HG03575 (cell line): ENCODE measurements at regions not wholly inside any gene's neighbourhood (a gene's known extent, or its start where the extent isn't known, plus 50 kb on each side); places are given as distances from the start of the nearest gene placed in this dataset.
"Not testable (repeated sequence)": the region's sequence is repeated elsewhere in the genome, so short reads cannot be mapped to it uniquely, and the experiment has no call there.

Experiments used
- ATAC-seq: cut with Tn5 transposase; IDR thresholded peaks from one replicate; pipeline ENCODE4 v1.9.1; 2021; ENCODE audit not compliant: unreplicated experiment, insufficient number of reproducible peaks, low FRiP score; ENCODE audit errors: extremely low read depth

- ATAC-seq, result no peak
Observed at GRCh38 chr12:67086116-67086515, 183.0 kb upstream of the CAND1 start.

GRCh38 chr12:67088401-67089118 is 180.6 kb upstream of the CAND1 start:
- ATAC-seq, result no peak

- ATAC-seq, result no peak
Observed at GRCh38 chr12:67091204-67091603, 178.0 kb upstream of the CAND1 start.

GRCh38 chr12:67091678-67092077 is 177.5 kb upstream of the CAND1 start:
- ATAC-seq, result no peak

- not testable (repeated sequence) for ATAC-seq
Observed at GRCh38 chr12:67092934-67093333, 176.2 kb upstream of the CAND1 start.

DNA sequence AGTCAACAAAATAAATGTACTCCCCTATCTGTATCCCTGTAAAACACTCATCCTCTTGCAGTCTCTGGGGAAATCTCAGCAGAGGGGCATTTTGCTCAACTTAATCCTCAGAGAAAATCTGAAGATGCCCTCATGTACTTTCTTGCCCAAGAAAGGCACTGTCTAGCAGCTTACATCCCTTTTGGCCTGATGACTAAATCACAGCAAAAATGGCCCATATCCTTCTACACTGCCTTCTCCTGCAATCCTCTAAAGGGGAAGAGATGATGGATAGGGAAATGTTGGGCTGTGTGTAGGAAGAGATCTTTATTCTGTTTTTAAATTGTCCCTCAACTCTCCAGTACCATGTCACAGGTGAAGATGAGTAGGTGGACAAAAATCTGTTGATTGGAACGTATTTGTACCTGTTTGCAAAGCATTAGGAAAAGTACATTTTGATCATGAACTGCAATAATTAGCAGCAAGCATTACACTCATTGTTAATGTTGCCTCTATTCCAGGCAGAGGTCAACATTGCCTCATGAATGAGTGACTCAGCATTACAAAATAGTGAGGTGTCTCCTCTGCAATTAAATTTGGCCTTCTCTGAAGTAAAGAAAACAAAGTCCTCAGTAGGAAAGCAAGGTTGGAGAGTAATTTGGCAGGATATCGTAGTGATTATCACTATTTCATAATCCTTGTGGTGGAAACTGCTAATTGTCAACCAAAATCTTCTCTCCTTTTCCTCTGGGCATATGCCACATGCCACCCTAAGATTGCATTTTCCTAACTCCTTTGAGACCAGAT is 172.4 kb upstream of the CAND1 start:
- ATAC-seq, result no peak

- no peak for ATAC-seq
Observed at GRCh38 chr12:67099858-67100257, 169.3 kb upstream of the CAND1 start.

GRCh38 chr12:67103521-67103920 is 165.6 kb upstream of the CAND1 start:
- ATAC-seq, result no peak

DNA sequence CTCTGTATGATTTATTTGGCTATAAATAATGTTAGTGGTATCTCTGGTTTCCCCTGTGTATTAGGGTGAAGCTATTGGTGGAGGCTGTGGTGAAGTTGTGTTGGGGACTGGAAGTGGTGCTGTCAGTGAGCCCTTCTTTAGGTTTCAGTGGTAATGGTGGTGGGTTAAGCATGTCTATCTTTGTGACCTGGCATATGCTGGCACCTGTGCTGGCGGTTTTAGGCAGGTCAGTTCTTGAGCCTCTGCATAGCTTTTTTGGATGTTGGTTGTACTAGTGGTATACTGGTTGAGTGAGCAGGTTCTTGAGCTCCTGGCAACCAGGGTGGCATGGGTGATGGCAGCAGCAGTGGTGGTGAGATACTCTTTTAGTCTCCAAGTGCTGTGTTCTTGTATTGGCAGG is 161.9 kb upstream of the CAND1 start:
- ATAC-seq, result no peak

DNA sequence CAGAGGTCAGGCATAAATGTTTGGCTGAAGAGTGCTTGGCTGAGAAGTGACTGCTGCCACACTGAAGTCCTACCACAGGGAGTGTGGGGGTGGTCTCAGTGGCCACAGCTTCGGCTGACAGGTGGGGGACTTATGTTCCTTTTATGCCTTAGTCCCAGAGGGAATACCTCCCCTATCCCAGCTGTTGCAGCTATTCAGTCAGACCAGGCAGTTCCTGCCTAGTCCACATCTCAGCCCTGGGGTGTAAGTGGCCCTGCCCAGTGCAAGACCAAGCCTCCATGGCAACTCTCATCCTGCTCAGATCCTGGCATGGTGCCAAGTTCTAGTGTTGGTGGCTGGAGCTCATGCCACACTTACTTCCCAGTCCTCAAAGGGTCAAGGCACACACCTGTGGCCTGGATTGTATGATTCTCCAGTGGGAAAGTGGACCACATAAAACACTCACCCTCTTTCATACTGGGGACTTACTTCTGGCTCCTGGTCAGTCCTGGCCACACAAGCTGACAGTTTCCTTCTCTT is 161.3 kb upstream of the CAND1 start:
- ATAC-seq, result no peak

DNA sequence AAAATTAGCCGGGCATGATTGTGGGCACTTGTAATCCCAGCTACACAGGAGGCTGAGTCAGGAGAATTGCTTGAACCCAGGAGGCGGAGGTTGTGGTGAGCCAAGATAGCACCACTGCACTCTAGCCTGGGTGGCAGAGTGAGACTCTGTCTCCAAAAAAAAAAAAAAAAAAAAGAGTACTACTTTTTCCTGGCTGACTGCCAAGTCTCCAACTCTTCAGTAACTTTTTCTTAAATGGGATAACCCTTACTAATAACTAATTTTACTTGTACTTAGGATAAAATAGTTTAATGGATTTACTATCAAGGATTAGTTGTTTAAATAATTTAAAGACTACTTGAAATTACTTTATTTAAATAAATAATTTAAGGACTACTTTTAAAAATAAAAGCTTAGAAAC is 158.8 kb upstream of the CAND1 start:
- not testable (repeated sequence) for ATAC-seq

- no peak for ATAC-seq
Observed at GRCh38 chr12:67111182-67111581, 158.0 kb upstream of the CAND1 start.

GRCh38 chr12:67112586-67112985 is 156.6 kb upstream of the CAND1 start:
- ATAC-seq, result no peak

GRCh38 chr12:67116134-67116533 is 153.0 kb upstream of the CAND1 start:
- ATAC-seq, result no peak

GRCh38 chr12:67122584-67122983 is 146.6 kb upstream of the CAND1 start:
- ATAC-seq, result no peak

GRCh38 chr12:67137256-67137655 is 131.9 kb upstream of the CAND1 start:
- no peak for ATAC-seq

- no peak for ATAC-seq
Observed at GRCh38 chr12:67141296-67142018, 127.7 kb upstream of the CAND1 start.

DNA sequence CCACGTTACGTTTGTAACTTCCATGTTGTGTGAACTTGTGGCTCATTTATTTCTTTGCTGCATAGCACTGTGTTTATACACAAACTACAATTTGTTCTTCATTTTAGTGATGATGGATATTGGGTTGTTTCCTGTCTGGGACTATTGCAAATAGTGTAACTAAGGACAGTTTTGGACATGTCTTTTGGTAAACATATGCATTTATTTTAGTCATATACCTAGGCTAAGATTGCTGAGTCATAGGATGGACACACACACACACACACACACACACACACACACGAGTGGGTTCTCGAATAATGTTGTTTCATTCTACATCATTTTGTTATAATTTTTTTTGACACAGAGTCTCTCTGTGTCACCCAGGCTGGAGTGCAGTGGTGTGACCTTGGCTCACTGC is 123.5 kb upstream of the CAND1 start:
- ATAC-seq, result no peak

DNA sequence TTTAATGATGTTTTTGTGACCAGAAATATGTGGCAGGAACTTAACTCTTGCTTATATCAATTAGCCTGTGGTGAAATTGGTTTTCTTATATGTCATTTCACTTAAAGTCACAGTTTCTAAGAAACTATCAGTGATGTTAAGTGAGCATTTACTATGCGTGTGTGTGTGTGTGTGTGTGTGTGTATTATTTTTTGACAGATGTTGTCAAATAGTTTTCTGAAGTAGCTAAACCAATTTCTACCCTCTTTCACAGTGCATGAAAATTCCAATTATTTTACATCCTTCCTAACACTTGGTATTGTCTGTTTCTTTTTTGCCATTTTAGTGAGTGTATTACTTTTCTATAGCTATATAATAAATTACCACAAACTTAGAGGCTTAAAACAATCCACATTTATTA is 122.1 kb upstream of the CAND1 start:
- no peak for ATAC-seq

DNA sequence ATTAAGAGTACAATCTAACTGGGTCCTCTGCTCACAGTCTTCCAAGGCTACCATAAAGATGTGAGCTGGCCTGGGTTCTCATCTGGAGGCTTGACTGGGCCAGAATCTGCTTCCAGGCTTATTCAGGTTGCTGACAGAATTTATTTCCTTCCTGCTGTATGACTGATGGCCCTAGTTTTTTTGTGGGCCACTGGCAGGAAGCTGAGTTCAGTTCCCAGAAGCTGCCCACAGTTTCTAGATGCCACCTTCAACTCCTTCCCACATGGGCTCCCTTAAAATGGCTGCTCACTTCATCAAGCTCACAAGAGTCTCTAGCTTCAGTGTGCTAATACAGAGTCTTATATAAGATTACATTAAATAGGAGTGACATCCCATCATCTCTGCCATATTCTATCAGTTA is 121.7 kb upstream of the CAND1 start:
- no peak for ATAC-seq
